ENCODE measurements at regions not wholly inside any gene's neighbourhood (a gene's known extent, or its start where the extent isn't known, plus 50 kb on each side); places are given as distances from the start of the nearest gene placed in this dataset.

DNA sequence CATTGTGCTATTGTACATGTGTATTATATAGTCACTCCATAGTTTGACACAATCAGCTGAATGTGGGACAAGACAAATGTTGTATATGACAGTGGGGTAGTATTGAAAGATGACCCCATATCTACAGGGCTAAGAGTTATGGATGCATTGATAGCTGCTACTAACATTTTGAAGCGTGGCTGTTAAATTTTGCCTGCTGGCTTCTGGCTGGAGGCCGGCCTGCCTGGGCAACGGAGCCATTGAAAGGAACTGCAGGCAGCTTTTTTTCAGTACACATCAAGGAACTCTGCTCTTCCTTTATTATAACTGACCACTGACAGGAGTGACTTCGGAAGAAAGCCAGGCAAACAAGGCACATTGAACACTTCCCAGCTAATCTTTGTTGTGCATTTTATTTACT, 76.1 kb upstream of the TMEM33 start:
- no peak for DNase-seq (ENCODE audit: low spot score)

DNA sequence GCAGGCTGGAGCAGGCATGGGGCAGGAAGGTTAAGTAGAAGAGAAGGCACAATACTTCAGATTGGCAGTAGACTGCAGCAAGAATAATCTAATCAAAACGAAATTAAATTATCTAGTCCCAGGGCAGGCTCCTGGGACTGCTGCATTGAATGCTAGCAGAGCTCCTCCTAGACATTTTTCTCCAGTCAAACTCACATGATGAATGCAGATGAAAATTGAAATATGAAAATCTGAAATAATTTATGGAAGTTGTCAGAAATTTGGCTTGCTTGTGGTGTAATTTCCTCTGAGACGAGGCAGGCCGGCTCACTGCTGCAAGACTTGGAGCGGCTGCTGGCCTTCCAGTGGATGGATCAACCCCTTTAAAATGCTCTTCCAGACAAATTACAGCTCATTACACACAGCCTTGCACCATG, 78.0 kb upstream of the TMEM33 start:
- DNase-seq (ENCODE audit: low spot score), result no peak

- no peak for DNase-seq (ENCODE audit: low spot score)
Observed at GRCh38 chr4:41856797-41857196, 78.4 kb upstream of the TMEM33 start.

- DNase-seq (ENCODE audit: low spot score), result no peak
Observed at GRCh38 chr4:41853973-41854372, 81.3 kb upstream of the TMEM33 start.

DNA sequence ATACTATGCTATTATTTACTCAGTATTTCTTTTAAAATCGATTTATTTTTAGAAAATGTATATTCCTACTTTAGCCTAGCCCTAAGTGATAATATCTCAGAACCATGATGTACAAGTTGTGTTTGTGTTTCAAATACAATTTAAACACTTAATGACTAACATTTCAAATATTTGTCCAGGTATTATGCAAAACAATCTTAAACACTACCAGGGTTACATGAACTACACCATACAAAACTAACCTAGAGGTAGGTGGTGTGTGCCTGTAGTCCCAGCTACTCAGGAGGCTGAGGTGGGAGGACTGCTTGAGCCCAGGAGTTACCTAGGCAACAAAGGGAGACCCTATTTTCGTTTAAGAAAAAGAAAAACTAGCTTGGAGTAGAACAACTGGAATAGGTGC, 83.0 kb upstream of the TMEM33 start:
- DNase-seq (ENCODE audit: low spot score), result no peak

- DNase-seq (ENCODE audit: low spot score), result no peak
Observed at GRCh38 chr4:41851621-41852020, 83.6 kb upstream of the TMEM33 start.

- DNase-seq (ENCODE audit: low spot score), result no peak
Observed at GRCh38 chr4:41844327-41844726, 90.9 kb upstream of the TMEM33 start.

- no peak for DNase-seq (ENCODE audit: low spot score)
Observed at GRCh38 chr4:41839916-41840854, 91.7 kb upstream of the PHOX2B start.

DNA sequence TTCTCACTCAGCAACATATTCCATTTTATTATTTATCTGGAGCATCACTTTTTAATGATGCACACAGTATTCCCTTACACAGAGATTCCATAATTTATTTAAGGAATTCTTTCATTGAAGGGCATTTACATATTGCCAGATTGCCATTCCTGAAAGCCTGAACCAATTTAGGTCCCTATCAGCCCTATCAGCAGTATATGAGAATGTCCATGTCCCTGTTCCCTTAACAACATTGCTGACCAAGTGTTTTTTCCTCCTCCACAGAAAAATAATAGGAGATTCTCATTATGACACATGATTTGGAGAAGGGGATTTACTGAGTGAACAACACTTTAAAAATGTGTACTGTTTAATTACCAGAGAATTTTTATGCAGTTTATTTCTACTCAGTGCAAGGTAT, 90.1 kb upstream of the PHOX2B start:
- DNase-seq (ENCODE audit: low spot score), result no peak

DNA sequence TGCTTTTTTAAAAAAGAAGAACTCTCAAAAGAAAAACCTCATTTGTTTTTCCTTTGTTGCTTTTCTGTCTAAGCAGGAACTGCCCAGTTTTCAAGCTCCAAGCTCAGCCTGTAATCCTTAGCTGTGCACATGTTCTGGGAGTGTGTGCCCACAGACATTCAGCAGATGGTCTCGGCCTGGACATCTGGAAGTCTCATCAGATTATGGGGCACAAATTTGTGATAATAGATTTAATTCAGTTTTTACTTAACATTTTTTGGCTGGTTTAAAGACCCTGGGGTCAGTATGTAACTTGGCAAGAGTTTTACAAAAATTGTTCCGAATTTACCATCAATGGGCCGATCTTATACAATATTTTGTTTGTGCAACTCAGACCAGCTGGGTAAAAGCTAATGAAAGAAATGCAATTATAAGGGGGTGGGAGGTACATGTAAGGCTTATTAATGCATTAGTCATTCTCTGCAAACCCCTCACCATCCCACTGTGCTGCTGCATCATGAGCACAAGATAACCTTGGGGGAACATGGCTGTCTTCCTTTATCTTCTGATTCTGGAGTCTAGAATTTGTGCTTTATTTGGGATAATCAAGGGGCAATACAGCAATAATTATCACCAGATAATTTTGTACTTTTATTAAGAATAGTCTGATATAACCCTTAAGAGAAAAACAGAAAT, 86.9 kb upstream of the PHOX2B start:
- no peak for DNase-seq (ENCODE audit: low spot score)

DNA sequence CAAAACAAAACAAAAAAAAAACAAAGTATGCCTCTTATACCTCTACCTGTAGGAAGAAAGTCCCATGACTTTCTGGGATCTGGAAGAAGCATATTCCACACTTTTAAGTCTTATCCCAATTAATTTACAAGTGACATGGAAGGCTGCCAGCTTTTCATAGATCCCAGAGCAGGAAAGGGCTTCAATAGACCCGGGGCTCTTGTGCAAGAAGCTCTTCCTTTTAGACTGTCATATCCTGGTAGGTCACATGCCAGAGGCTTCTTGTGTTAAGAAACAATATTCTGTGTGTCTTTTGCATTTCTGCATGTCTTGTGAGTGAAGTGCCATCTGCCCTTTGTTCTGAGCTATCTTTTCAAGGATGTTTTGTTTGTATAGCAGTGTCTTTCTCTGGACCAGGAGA, 84.4 kb upstream of the PHOX2B start:
- no peak for DNase-seq (ENCODE audit: low spot score)

DNA sequence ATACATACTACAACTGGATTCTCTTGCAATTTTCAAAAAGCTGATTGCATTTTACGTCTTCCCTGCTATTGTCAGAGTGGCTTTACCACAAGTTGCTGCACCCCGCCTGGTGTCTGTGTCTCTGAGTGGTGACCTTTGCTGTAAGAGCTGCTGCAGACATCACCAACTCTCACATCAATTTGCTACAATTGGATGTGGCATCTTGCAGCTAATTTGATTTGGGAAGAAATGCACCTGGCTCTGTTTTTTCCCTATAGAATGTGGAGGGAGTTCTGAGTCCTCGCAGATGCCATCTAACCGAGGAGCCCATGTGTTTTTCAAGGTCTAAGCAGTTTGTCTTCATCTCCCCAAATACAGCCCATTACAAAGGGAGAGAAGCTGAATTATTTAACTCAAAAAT, 73.8 kb upstream of the PHOX2B start:
- DNase-seq (ENCODE audit: low spot score), result no peak

- no peak for DNase-seq (ENCODE audit: low spot score)
Observed at GRCh38 chr4:41820473-41820872, 71.9 kb upstream of the PHOX2B start.

DNA sequence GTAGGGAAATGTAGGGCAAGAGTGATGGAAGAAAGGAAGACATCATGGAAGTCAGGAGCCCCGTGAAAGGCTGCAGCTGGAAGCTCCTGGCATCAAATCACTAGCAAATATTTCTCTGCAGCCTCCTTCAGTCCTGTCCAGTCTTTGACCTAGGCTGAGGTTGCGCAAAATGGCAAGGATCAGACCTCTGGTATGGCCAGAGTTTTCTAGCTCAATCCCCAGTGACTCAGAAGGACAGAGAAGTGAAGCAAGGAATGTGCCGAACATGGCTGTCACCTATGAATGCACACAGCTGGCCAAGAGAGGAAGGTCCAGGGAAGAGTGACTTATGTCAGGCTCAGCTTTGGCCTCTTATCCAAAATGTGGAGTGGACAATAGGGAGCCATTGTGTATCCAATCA, 71.1 kb upstream of the PHOX2B start:
- no peak for DNase-seq (ENCODE audit: low spot score)

- no peak for DNase-seq (ENCODE audit: low spot score)
Observed at GRCh38 chr4:41815473-41815872, 66.9 kb upstream of the PHOX2B start.

GRCh38 chr4:41814565-41814964, 66.0 kb upstream of the PHOX2B start:
- DNase-seq (ENCODE audit: low spot score), result no peak

DNA sequence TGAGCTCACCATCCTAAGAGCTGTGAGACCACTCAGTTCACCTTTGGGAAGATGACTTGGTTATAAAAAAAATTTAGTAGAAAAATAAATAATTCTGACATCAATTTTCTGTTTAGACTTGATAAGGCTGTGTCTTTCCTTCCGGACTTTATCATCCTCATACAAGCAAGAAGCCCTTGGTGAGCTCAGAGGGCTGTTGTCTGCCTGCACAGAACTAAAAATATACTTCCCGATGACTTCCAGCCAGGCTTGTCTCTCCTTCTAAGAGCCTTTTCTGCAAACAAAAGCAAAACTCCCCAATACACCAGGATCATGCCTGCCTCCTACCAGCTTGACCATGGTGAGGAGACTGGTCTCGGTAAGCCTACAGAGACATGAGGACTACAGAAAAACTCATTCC, 58.3 kb upstream of the PHOX2B start:
- no peak for DNase-seq (ENCODE audit: low spot score)

GRCh38 chr4:41802590-41802989, 54.1 kb upstream of the PHOX2B start:
- DNase-seq (ENCODE audit: low spot score), result no peak

- DNase-seq (ENCODE audit: low spot score), result no peak
Observed at GRCh38 chr4:41799126-41799525, 50.6 kb upstream of the PHOX2B start.
